Caco-2 (cell line): ENCODE measurements at regions not wholly inside any gene's neighbourhood (a gene's known extent, or its start where the extent isn't known, plus 50 kb on each side); places are given as distances from the start of the nearest gene placed in this dataset.

Source experiments
- BruUV-seq: library from RNA; stranded (reverse); fragments of 400-500 nt; replicated peaks from 2 replicates; lab custom pipeline; 2021; lab: Mats Ljungman, UMichigan
- CTCF ChIA-PET: fragments of 300-600 bp; sonication (Branson Sonifier 250); formaldehyde crosslinking; loops from one replicate; lab custom pipeline; 2022; ENCODE audit warnings: antibody characterized with exemption; lab: Charles Lee
- POLR2A ChIA-PET: fragments of 300-600 bp; sonication (Branson Sonifier 250); formaldehyde crosslinking; loops from one replicate; lab custom pipeline; 2022; ENCODE audit warnings: antibody characterized with exemption; lab: Charles Lee
- DNase-seq, 2 experiments: peaks; one replicate each; pipeline versions ENCODE4 v3.0.0 to v3.0.0-alpha.2; 2020 to 2022
- H3K27me3 ChIP-seq: replicated peaks from 2 replicates; pipeline ENCODE4 v1.6.0; 2011; ENCODE audit warnings: low read length; ENCODE audit not compliant: control insufficient read depth, insufficient read depth
- H3K36me3 ChIP-seq: 2 replicates; pipeline ENCODE4 v1.5.1; 2011; ENCODE audit warnings: low read length; ENCODE audit not compliant: control insufficient read depth, insufficient read depth
- H3K4me1 ChIP-seq: fragments of 250-450 bp; sonication (Bioruptor Pico); 2 replicates; pipeline ENCODE4 v1.5.1; 2020; ENCODE audit warnings: mild to moderate bottlenecking
- H3K4me3 ChIP-seq: 2 replicates; pipeline ENCODE4 v1.5.1; 2011; ENCODE audit warnings: low read depth, mild to moderate bottlenecking, control low read depth, low read length
- H3K9me3 ChIP-seq: fragments of 250-450 bp; sonication (Bioruptor Pico); 2 replicates; pipeline ENCODE4 v1.5.1; 2020; ENCODE audit warnings: mild to moderate bottlenecking, moderate library complexity
- H3K27ac Mint-ChIP-seq: one replicate; pipeline ENCODE4 v1.8.0; 2022; ENCODE audit warnings: mixed read lengths; ENCODE audit not compliant: unreplicated experiment
- H3K27me3 Mint-ChIP-seq: one replicate; pipeline ENCODE4 v1.8.0; 2022; ENCODE audit warnings: mixed read lengths; ENCODE audit not compliant: insufficient read depth, unreplicated experiment
- H3K36me3 Mint-ChIP-seq: one replicate; pipeline ENCODE4 v1.8.0; 2022; ENCODE audit warnings: mild to moderate bottlenecking, mixed read lengths; ENCODE audit not compliant: insufficient read depth, unreplicated experiment
- H3K4me1 Mint-ChIP-seq: one replicate; pipeline ENCODE4 v1.8.0; 2022; ENCODE audit warnings: low read depth, mixed read lengths; ENCODE audit not compliant: unreplicated experiment
- H3K4me3 Mint-ChIP-seq: one replicate; pipeline ENCODE4 v1.8.0; 2022; ENCODE audit warnings: mild to moderate bottlenecking, moderate library complexity, mixed read lengths; ENCODE audit not compliant: unreplicated experiment
- H3K9me3 Mint-ChIP-seq: one replicate; pipeline ENCODE4 v1.8.0; 2022; ENCODE audit warnings: mixed read lengths; ENCODE audit not compliant: unreplicated experiment
- CTCF ChIP-seq, 2 experiments: fragments of 200-600 bp in 1 of 2; IDR thresholded peaks; 1 replicate in 1 of 2; 2 replicates in 1 of 2; pipeline versions ENCODE4 v1.5.1 to v1.8.0; 2011 to 2022; ENCODE audit warnings: antibody characterized with exemption in 1 of 2, control low read depth in 1 of 2, inconsistent platforms in 1 of 2, low read depth in 1 of 2, low read length in 1 of 2, mild to moderate bottlenecking in 1 of 2, moderate library complexity in 1 of 2; ENCODE audit not compliant: insufficient read depth in 1 of 2, severe bottlenecking in 1 of 2, unreplicated experiment in 1 of 2
- intact Hi-C: fragments of 100-400 bp; cut with micrococcal nuclease; formaldehyde crosslinking; loops from one replicate; pipeline ENCODE4 v1.10.0; 2022; ENCODE audit not compliant: unreplicated experiment

- Histone ChIP-seq H3K4me1 (no peaks in the 10 kb centered on the region), H3K36me3 (no peaks in the 10 kb centered on the region), H3K4me3 (no peak overlapping the region), H3K9me3 (no peaks in the 10 kb centered on the region), H3K27me3 (no peaks in the 10 kb centered on the region)
- intact Hi-C loops = no loop called here
- ChIA-PET CTCF (no interaction called here), POLR2A (no interaction called here)
- TF ChIP-seq CTCF (IDR thresholded peaks at IDR 0.05; ENCODE audit: insufficient read depth in 1 of 2, low read depth in 1 of 2, low read length in 1 of 2, severe bottlenecking in 1 of 2, unreplicated experiment in 1 of 2) = no peak
- H3K27ac Mint-ChIP-seq = no peak overlapping the region
- peaks cover 6% of the 10 kb centered on the region for H3K27me3 Mint-ChIP-seq
- no peak for DNase-seq
- H3K4me1 Mint-ChIP-seq = no peaks in the 10 kb centered on the region
- H3K36me3 Mint-ChIP-seq = no peaks in the 10 kb centered on the region
- H3K4me3 Mint-ChIP-seq = no peak overlapping the region
- peaks cover 12% of the 10 kb centered on the region for H3K9me3 Mint-ChIP-seq
- BruUV-seq = no TSS peak
Observed at GRCh38 chr4:189592890-189593289, 347.8 kb upstream of the FRG1 start.

- no peaks in the 10 kb centered on the region for H3K4me1 ChIP-seq
- ChIA-PET POLR2A (no interaction called here), CTCF (no interaction called here)
- no peak for TF ChIP-seq CTCF (IDR thresholded peaks at IDR 0.05; ENCODE audit: insufficient read depth in 1 of 2, low read depth in 1 of 2, low read length in 1 of 2, severe bottlenecking in 1 of 2, unreplicated experiment in 1 of 2)
- H3K4me1 Mint-ChIP-seq = no peaks in the 10 kb centered on the region
- no peak overlapping the region for H3K27ac Mint-ChIP-seq
- H3K9me3 Mint-ChIP-seq = no peaks in the 10 kb centered on the region
- peaks cover 3% of the 10 kb centered on the region for H3K27me3 Mint-ChIP-seq
- intact Hi-C loops = no loop called here
- H3K36me3 Mint-ChIP-seq = no peaks in the 10 kb centered on the region
- H3K36me3 ChIP-seq = no peaks in the 10 kb centered on the region
- DNase-seq = no peak
- no peaks in the 10 kb centered on the region for H3K27me3 ChIP-seq
- H3K4me3 Mint-ChIP-seq = no peak overlapping the region
- H3K4me3 ChIP-seq = no peak overlapping the region
- BruUV-seq = no TSS peak
- no peaks in the 10 kb centered on the region for H3K9me3 ChIP-seq
Observed at GRCh38 chr4:189597341-189597740, 343.3 kb upstream of the FRG1 start.

- CTCF ChIA-PET = no interaction called here
- Histone ChIP-seq H3K36me3 (no peaks in the 10 kb centered on the region), H3K4me1 (no peaks in the 10 kb centered on the region), H3K27me3 (no peaks in the 10 kb centered on the region), H3K9me3 (no peaks in the 10 kb centered on the region), H3K4me3 (no peak overlapping the region)
- POLR2A ChIA-PET = no interaction called here
- DNase-seq = no peak
- intact Hi-C loops = no loop called here
- Mint-ChIP-seq H3K9me3 (no peaks in the 10 kb centered on the region), H3K36me3 (no peaks in the 10 kb centered on the region), H3K27ac (no peak overlapping the region), H3K27me3 (peaks cover 3% of the 10 kb centered on the region), H3K4me3 (no peak overlapping the region), H3K4me1 (no peaks in the 10 kb centered on the region)
- no TSS peak for BruUV-seq
- no peak for TF ChIP-seq CTCF (IDR thresholded peaks at IDR 0.05; ENCODE audit: insufficient read depth in 1 of 2, low read depth in 1 of 2, low read length in 1 of 2, severe bottlenecking in 1 of 2, unreplicated experiment in 1 of 2)
Observed at GRCh38 chr4:189600264-189600663, 340.4 kb upstream of the FRG1 start.
